Neural cell (in vitro differentiated cells): ENCODE measurements at regions not wholly inside any gene's neighbourhood (a gene's known extent, or its start where the extent isn't known, plus 50 kb on each side); places are given as distances from the start of the nearest gene placed in this dataset.

Experiments
- H2AFZ ChIP-seq: fragments of 200-600, 300-800 bp; sonication (generic), shearing (Covaris generic); 2 replicates; pipeline ENCODE4 v1.6.0; 2014; ENCODE audit warnings: low read depth, mild to moderate bottlenecking, antibody characterized with exemption, low read length, moderate library complexity
- H3F3A ChIP-seq: fragments of 200-600 bp; shearing (Covaris generic); 2 replicates; pipeline ENCODE4 v1.6.1; 2016; ENCODE audit warnings: mild to moderate bottlenecking, moderate library complexity, mixed read lengths, antibody characterized with exemption, low read length; ENCODE audit not compliant: insufficient read depth, poor library complexity, severe bottlenecking
- H3K27ac ChIP-seq: fragments of 200-600, 300-800 bp; sonication (generic), shearing (Covaris generic); 2 replicates; pipeline ENCODE4 v1.5.1; 2014; ENCODE audit warnings: mild to moderate bottlenecking, low read length, moderate library complexity
- H3K27me3 ChIP-seq: fragments of 300-800, 200-600 bp; sonication (generic), shearing (Covaris generic); 2 replicates; pipeline ENCODE4 v1.6.0; 2014; ENCODE audit warnings: mild to moderate bottlenecking, low read depth, low read length, moderate library complexity; ENCODE audit not compliant: insufficient read depth
- H3K36me3 ChIP-seq: fragments of 300-800, 200-600 bp; sonication (generic), shearing (Covaris generic); 2 replicates; pipeline ENCODE4 v1.5.1; 2014; ENCODE audit warnings: mild to moderate bottlenecking, antibody characterized with exemption, low read length, moderate library complexity; ENCODE audit not compliant: insufficient read depth
- H3K4me2 ChIP-seq: fragments of 300-800, 200-600 bp; sonication (generic), shearing (Covaris generic); 2 replicates; pipeline ENCODE4 v1.6.0; 2014; ENCODE audit warnings: mild to moderate bottlenecking, low read length
- H3K4me3 ChIP-seq: fragments of 300-800, 200-600 bp; sonication (generic), shearing (Covaris generic); 2 replicates; pipeline ENCODE4 v1.5.1; 2014; ENCODE audit warnings: mild to moderate bottlenecking, low read length, moderate library complexity
- H3K79me2 ChIP-seq: fragments of 200-600 bp; shearing (Covaris generic); replicated peaks from 2 replicates; pipeline ENCODE4 v1.6.0; 2014; ENCODE audit warnings: mild to moderate bottlenecking, low read length, moderate library complexity; ENCODE audit not compliant: insufficient read depth
- H3K9ac ChIP-seq: fragments of 300-800, 200-600 bp; sonication (generic), shearing (Covaris generic); 2 replicates; pipeline ENCODE4 v1.6.1; 2016; ENCODE audit warnings: mild to moderate bottlenecking, low read length, mixed read lengths
- H3K9me2 ChIP-seq: fragments of 200-600 bp; shearing (Covaris generic); 2 replicates; pipeline ENCODE4 v1.6.1; 2016; ENCODE audit warnings: mild to moderate bottlenecking, low read length, mixed read lengths; ENCODE audit not compliant: insufficient read depth
- H3K9me3 ChIP-seq: fragments of 200-600, 300-800 bp; sonication (generic), shearing (Covaris generic); 2 replicates; pipeline ENCODE4 v1.6.1; 2016; ENCODE audit warnings: mild to moderate bottlenecking, mixed run types, low read length, moderate library complexity, mixed read lengths
- H4K20me1 ChIP-seq: fragments of 200-600 bp; shearing (Covaris generic); 2 replicates; pipeline ENCODE4 v1.6.1; 2016; ENCODE audit warnings: mild to moderate bottlenecking, mixed run types; ENCODE audit not compliant: insufficient read depth
- EP300 ChIP-seq: fragments of 450-650 bp; conservative IDR thresholded peaks from 2 replicates; pipeline ENCODE4 v1.6.1; 2014; ENCODE audit warnings: antibody characterized with exemption, mild to moderate bottlenecking, moderate library complexity; ENCODE audit not compliant: poor library complexity, severe bottlenecking
- EZH2 ChIP-seq: fragments of 200-600, 300-800 bp; shearing (Covaris generic), sonication (generic); IDR thresholded peaks from 2 replicates; pipeline ENCODE4 v1.6.1; 2014; ENCODE audit warnings: antibody characterized with exemption, low read length, borderline replicate concordance, mild to moderate bottlenecking; ENCODE audit not compliant: insufficient read depth, poor library complexity, severe bottlenecking
- MXI1 ChIP-seq: fragments of 450-650 bp; conservative IDR thresholded peaks from 2 replicates; pipeline ENCODE4 v1.6.1; 2014; ENCODE audit warnings: antibody characterized with exemption, mild to moderate bottlenecking; ENCODE audit not compliant: poor library complexity, severe bottlenecking
- POLR2AphosphoS5 ChIP-seq: IDR thresholded peaks from 2 replicates; pipeline ENCODE4 v1.6.1; 2012
- RAD21 ChIP-seq: fragments of 450-650 bp; conservative IDR thresholded peaks from 2 replicates; pipeline ENCODE4 v1.6.1; 2014; ENCODE audit warnings: antibody characterized with exemption, mild to moderate bottlenecking, moderate library complexity
- SMC3 ChIP-seq: fragments of 450-650 bp; conservative IDR thresholded peaks from 2 replicates; pipeline ENCODE4 v1.6.1; 2014; ENCODE audit warnings: antibody characterized with exemption, mild to moderate bottlenecking, moderate library complexity; ENCODE audit not compliant: poor library complexity
- TAF1 ChIP-seq: IDR thresholded peaks from 2 replicates; pipeline ENCODE4 v1.6.1; 2012; ENCODE audit warnings: low read depth
- TF ChIP-seq, protein P1 (sequence below): fragments of 450-650 bp; IDR thresholded peaks from 2 replicates; pipeline ENCODE4 v1.5.1; 2014; ENCODE audit warnings: antibody characterized with exemption, mild to moderate bottlenecking, moderate library complexity; ENCODE audit not compliant: poor library complexity, severe bottlenecking
- TF ChIP-seq, protein P2 (sequence below): IDR thresholded peaks from 2 replicates; pipeline ENCODE4 v1.6.1; 2012; ENCODE audit warnings: borderline replicate concordance

DNA sequence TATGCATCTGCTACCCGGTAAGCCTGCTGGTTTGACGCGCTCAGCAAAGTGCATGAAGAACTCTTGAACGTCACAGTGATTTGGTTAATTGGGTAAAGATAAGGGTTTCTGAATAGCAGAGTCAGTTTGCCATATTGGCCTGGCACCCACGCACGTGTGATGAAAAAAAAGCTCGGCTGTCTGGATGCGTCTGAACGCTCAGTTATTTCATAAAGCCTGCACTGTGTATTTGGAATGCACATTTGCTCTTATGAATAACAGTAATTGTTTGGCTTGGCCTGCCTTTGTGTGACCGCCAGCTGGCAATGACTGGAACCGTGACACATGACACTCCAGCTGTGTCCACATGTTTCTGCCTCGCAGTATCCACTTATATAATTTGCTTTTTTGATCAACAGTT is 129.2 kb upstream of the MEIS1 start:
- Histone ChIP-seq H3K27me3 (no peaks in the 10 kb centered on the region), H4K20me1 (no peaks in the 10 kb centered on the region), H3K79me2 (no peaks in the 10 kb centered on the region), H2AFZ (no peak overlapping the region), H3K36me3 (no peaks in the 10 kb centered on the region), H3K4me2 (no peak overlapping the region), H3K4me3 (no peak overlapping the region), H3F3A (no peaks in the 10 kb centered on the region), H3K27ac (no peak overlapping the region), H3K9ac (no peak overlapping the region), H3K9me2 (no peaks in the 10 kb centered on the region), H3K9me3 (no peaks in the 10 kb centered on the region)
- TF ChIP-seq POLR2AphosphoS5 (no peak), SMC3 (no peak), EP300 (no peak), MXI1 (no peak), TAF1 (no peak), RAD21 (no peak), EZH2 (no peak)
- TF ChIP-seq, protein P1, sequence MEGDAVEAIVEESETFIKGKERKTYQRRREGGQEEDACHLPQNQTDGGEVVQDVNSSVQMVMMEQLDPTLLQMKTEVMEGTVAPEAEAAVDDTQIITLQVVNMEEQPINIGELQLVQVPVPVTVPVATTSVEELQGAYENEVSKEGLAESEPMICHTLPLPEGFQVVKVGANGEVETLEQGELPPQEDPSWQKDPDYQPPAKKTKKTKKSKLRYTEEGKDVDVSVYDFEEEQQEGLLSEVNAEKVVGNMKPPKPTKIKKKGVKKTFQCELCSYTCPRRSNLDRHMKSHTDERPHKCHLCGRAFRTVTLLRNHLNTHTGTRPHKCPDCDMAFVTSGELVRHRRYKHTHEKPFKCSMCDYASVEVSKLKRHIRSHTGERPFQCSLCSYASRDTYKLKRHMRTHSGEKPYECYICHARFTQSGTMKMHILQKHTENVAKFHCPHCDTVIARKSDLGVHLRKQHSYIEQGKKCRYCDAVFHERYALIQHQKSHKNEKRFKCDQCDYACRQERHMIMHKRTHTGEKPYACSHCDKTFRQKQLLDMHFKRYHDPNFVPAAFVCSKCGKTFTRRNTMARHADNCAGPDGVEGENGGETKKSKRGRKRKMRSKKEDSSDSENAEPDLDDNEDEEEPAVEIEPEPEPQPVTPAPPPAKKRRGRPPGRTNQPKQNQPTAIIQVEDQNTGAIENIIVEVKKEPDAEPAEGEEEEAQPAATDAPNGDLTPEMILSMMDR = no peak
- TF ChIP-seq, protein P2, sequence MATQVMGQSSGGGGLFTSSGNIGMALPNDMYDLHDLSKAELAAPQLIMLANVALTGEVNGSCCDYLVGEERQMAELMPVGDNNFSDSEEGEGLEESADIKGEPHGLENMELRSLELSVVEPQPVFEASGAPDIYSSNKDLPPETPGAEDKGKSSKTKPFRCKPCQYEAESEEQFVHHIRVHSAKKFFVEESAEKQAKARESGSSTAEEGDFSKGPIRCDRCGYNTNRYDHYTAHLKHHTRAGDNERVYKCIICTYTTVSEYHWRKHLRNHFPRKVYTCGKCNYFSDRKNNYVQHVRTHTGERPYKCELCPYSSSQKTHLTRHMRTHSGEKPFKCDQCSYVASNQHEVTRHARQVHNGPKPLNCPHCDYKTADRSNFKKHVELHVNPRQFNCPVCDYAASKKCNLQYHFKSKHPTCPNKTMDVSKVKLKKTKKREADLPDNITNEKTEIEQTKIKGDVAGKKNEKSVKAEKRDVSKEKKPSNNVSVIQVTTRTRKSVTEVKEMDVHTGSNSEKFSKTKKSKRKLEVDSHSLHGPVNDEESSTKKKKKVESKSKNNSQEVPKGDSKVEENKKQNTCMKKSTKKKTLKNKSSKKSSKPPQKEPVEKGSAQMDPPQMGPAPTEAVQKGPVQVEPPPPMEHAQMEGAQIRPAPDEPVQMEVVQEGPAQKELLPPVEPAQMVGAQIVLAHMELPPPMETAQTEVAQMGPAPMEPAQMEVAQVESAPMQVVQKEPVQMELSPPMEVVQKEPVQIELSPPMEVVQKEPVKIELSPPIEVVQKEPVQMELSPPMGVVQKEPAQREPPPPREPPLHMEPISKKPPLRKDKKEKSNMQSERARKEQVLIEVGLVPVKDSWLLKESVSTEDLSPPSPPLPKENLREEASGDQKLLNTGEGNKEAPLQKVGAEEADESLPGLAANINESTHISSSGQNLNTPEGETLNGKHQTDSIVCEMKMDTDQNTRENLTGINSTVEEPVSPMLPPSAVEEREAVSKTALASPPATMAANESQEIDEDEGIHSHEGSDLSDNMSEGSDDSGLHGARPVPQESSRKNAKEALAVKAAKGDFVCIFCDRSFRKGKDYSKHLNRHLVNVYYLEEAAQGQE = no peak

GRCh38 chr2:66303471-66303870 is 131.5 kb upstream of the MEIS1 start:
- no peak overlapping the region for H3K9ac ChIP-seq
- no peaks in the 10 kb centered on the region for H3K27me3 ChIP-seq
- TF ChIP-seq, protein P2 = no peak
- TF ChIP-seq, protein P1 = no peak
- TF ChIP-seq TAF1 (no peak), RAD21 (no peak), MXI1 (no peak), SMC3 (no peak)
- H3F3A ChIP-seq = no peaks in the 10 kb centered on the region
- H3K27ac ChIP-seq = no peak overlapping the region
- no peak overlapping the region for H3K4me3 ChIP-seq
- no peaks in the 10 kb centered on the region for H4K20me1 ChIP-seq
- no peaks in the 10 kb centered on the region for H3K9me3 ChIP-seq
- H3K36me3 ChIP-seq = no peaks in the 10 kb centered on the region
- no peaks in the 10 kb centered on the region for H3K9me2 ChIP-seq
- no peak overlapping the region for H2AFZ ChIP-seq
- H3K79me2 ChIP-seq = no peaks in the 10 kb centered on the region
- H3K4me2 ChIP-seq = no peak overlapping the region
